Muscle of leg (tissue), 3 donors: ENCODE measurements at regions not wholly inside any gene's neighbourhood (a gene's known extent, or its start where the extent isn't known, plus 50 kb on each side); places are given as distances from the start of the nearest gene placed in this dataset.

Experiments
- DNase-seq: peaks from one replicate; pipeline ENCODE4 v3.0.0; 2013
- H3K27ac ChIP-seq: one replicate; pipeline ENCODE4 v1.5.1; 2013; ENCODE audit warnings: mild to moderate bottlenecking, low read length, control low read depth
- H3K27me3 ChIP-seq: one replicate; pipeline ENCODE4 v1.6.1; 2013; ENCODE audit warnings: low read length; ENCODE audit not compliant: control insufficient read depth, insufficient read depth
- H3K36me3 ChIP-seq: one replicate; pipeline ENCODE4 v1.6.1; 2013; ENCODE audit warnings: low read length; ENCODE audit not compliant: control insufficient read depth, insufficient read depth
- H3K4me1 ChIP-seq: one replicate; pipeline ENCODE4 v1.6.1; 2013; ENCODE audit warnings: low read length; ENCODE audit not compliant: control insufficient read depth, insufficient read depth
- H3K4me3 ChIP-seq: one replicate; pipeline ENCODE4 v1.5.1; 2013; ENCODE audit warnings: low read length, control low read depth
- H3K9me3 ChIP-seq: replicated peaks from 2 replicates; pipeline ENCODE4 v1.6.1; 2013; ENCODE audit warnings: low read depth, low read length; ENCODE audit not compliant: control insufficient read depth
- WGBS: methylation state at CpG from one replicate; pipeline ENCODE4 v1.1.5; 2013; ENCODE audit warnings: missing lambda C conversion rate; ENCODE audit not compliant: insufficient coverage; 5-methylcytosine and 5-hydroxymethylcytosine counted together

DNA sequence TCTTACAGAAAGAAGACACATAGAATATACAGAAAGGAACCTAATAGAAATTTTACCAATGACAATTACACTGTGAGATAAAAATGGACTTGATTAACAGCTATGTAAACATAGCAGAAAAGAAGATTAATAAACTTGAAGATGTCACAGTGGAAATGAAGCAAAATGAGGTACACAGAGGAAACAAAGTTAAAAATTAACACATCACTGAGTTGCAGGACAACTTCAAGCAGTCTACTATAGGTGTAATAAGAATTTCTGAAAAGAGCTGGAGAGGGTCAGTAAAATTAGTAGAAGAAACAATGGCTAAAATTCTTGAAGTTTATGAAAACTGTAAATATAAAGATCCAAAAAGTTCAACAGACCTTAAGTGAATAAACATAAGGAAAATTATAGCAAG is 738.7 kb downstream of the C12orf50 start:
- Histone ChIP-seq H3K4me3 (no peak overlapping the region), H3K27me3 (no peaks in the 10 kb centered on the region), H3K27ac (no peak overlapping the region), H3K4me1 (no peaks in the 10 kb centered on the region), H3K36me3 (no peaks in the 10 kb centered on the region), H3K9me3 (no peaks in the 10 kb centered on the region)
- no peak for DNase-seq

DNA sequence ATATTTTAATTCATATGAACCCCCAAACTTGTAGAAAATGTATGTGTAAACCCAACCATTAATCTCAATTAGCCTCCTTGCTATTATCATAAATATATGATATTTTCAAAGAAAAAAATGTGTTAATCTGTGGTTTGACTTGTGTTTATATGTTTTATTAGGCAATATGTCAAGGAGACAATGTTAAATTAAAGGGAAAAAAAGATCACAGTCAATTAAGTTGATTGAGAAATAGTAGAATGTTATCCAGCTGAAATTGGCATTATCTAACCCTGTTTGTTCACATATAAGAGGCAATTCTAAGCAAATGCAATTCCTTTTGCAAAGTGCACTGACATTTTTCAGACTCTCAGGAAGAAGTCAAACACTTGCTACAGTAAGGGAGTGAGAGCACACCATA is 745.3 kb downstream of the C12orf50 start:
- no peak for DNase-seq
- H3K4me1 ChIP-seq = no peaks in the 10 kb centered on the region
- no peak overlapping the region for H3K27ac ChIP-seq
- no peaks in the 10 kb centered on the region for H3K36me3 ChIP-seq
- H3K9me3 ChIP-seq = no peaks in the 10 kb centered on the region
- no peaks in the 10 kb centered on the region for H3K27me3 ChIP-seq
- no peak overlapping the region for H3K4me3 ChIP-seq

- Histone ChIP-seq H3K9me3 (no peaks in the 10 kb centered on the region), H3K4me1 (no peaks in the 10 kb centered on the region), H3K27me3 (no peaks in the 10 kb centered on the region), H3K4me3 (no peak overlapping the region), H3K36me3 (no peaks in the 10 kb centered on the region), H3K27ac (no peak overlapping the region)
- no peak for DNase-seq
Observed at GRCh38 chr12:87283111-87283510, 746.1 kb downstream of the C12orf50 start.

GRCh38 chr12:87280893-87281292 is 748.3 kb downstream of the C12orf50 start:
- whole genome bisulfite sequencing = no CpG with 5 or more reads among the region's 1 CpG
- DNase-seq = no peak
- no peak overlapping the region for H3K27ac ChIP-seq
- H3K9me3 ChIP-seq = no peaks in the 10 kb centered on the region
- H3K36me3 ChIP-seq = no peaks in the 10 kb centered on the region
- no peaks in the 10 kb centered on the region for H3K27me3 ChIP-seq
- no peak overlapping the region for H3K4me3 ChIP-seq
- no peaks in the 10 kb centered on the region for H3K4me1 ChIP-seq

GRCh38 chr12:87280356-87280755 is 748.8 kb downstream of the C12orf50 start:
- no peaks in the 10 kb centered on the region for H3K4me1 ChIP-seq
- DNase-seq = peak; percentile 11
- 67% methylated on average over 1 of the region's 2 CpGs for WGBS
- no peaks in the 10 kb centered on the region for H3K27me3 ChIP-seq
- no peaks in the 10 kb centered on the region for H3K36me3 ChIP-seq
- H3K9me3 ChIP-seq = no peaks in the 10 kb centered on the region
- no peak overlapping the region for H3K4me3 ChIP-seq
- no peak overlapping the region for H3K27ac ChIP-seq

- no peaks in the 10 kb centered on the region for H3K27me3 ChIP-seq
- 40% methylated on average over 2 of the region's 4 CpGs for WGBS
- H3K4me3 ChIP-seq = no peak overlapping the region
- no peaks in the 10 kb centered on the region for H3K4me1 ChIP-seq
- no peaks in the 10 kb centered on the region for H3K36me3 ChIP-seq
- no peak overlapping the region for H3K27ac ChIP-seq
- DNase-seq = peak; percentile 23
- no peaks in the 10 kb centered on the region for H3K9me3 ChIP-seq
Observed at GRCh38 chr12:87274594-87275245, 754.5 kb downstream of the C12orf50 start.

GRCh38 chr12:87272851-87273250 is 756.4 kb downstream of the C12orf50 start:
- Histone ChIP-seq H3K27me3 (no peaks in the 10 kb centered on the region), H3K27ac (no peak overlapping the region), H3K36me3 (no peaks in the 10 kb centered on the region), H3K4me1 (no peaks in the 10 kb centered on the region), H3K9me3 (no peaks in the 10 kb centered on the region), H3K4me3 (no peak overlapping the region)
- DNase-seq = peak; percentile 80
- no CpG with 5 or more reads among the region's 2 CpGs for WGBS

- peak; percentile 33 for DNase-seq
- no peaks in the 10 kb centered on the region for H3K36me3 ChIP-seq
- no peaks in the 10 kb centered on the region for H3K4me1 ChIP-seq
- H3K27me3 ChIP-seq = no peaks in the 10 kb centered on the region
- no peaks in the 10 kb centered on the region for H3K9me3 ChIP-seq
- no CpG with 5 or more reads among the region's 3 CpGs for WGBS
- H3K27ac ChIP-seq = no peak overlapping the region
- no peak overlapping the region for H3K4me3 ChIP-seq
Observed at GRCh38 chr12:87270919-87271318, 758.3 kb downstream of the C12orf50 start.

- Histone ChIP-seq H3K36me3 (no peaks in the 10 kb centered on the region), H3K4me3 (no peak overlapping the region), H3K4me1 (no peaks in the 10 kb centered on the region), H3K9me3 (no peaks in the 10 kb centered on the region), H3K27me3 (no peaks in the 10 kb centered on the region), H3K27ac (no peak overlapping the region)
- DNase-seq = peak; percentile 72
- WGBS = no CpG with 5 or more reads among the region's 2 CpGs
Observed at GRCh38 chr12:87266305-87266704, 762.9 kb downstream of the C12orf50 start.

DNA sequence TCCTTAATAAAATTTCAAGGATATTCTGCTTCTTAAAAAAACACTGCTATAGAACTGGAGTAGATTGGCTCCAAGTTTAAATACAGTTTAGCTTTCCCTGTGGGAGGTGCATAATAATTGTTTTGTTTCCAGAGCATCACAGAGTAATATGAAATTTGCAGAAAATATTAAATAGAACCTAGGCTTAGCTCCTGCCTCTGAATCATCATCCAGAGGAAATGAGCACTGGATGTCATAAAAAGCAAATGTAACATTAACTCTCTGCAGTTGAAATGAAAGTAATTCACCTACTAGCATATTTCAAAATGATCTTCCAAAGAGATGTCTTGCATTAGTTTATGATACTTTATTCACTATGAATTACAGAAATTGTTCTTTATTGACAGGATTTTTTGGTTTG is 769.8 kb downstream of the C12orf50 start:
- no peak overlapping the region for H3K4me3 ChIP-seq
- H3K9me3 ChIP-seq = no peaks in the 10 kb centered on the region
- H3K4me1 ChIP-seq = no peaks in the 10 kb centered on the region
- H3K27ac ChIP-seq = no peak overlapping the region
- peak; percentile 79 for DNase-seq
- H3K27me3 ChIP-seq = no peaks in the 10 kb centered on the region
- no peaks in the 10 kb centered on the region for H3K36me3 ChIP-seq

DNA sequence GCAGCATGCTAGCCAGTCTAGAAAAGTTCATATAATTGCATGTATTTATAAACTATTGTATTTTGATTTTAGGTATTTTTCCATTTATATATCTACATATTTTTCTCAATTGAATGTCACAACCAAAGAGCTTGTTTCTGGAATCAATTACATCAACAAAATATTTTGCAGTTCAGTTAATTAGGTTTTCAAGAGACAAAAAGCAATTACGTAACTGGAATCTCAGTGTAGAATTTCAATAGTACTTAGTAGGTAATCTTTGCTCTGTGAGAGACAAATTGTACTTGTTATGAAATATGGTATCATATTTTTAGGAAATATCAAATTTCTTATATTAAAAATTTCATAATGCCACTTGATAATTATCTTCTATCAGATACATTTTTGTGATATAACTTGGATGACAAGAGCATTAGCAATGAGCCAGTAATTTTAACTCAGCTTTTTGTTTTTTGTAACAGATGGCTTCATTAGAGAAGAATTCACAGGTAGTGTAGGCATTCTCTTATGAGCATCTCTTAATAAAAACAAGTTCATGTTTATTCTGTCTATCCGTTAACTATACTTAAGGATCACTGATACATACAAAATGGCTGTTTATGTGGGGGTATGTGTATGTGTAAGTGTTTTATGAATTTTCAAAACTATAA is 774.7 kb downstream of the C12orf50 start:
- Histone ChIP-seq H3K9me3 (peaks cover 2% of the 10 kb centered on the region), H3K4me3 (no peak overlapping the region), H3K27me3 (no peaks in the 10 kb centered on the region), H3K36me3 (no peaks in the 10 kb centered on the region), H3K27ac (no peak overlapping the region), H3K4me1 (no peaks in the 10 kb centered on the region)
- DNase-seq = no peak
- no CpG with 5 or more reads among the region's 2 CpGs for WGBS
